Smooth muscle cell (in vitro differentiated cells): ENCODE measurements at regions not wholly inside any gene's neighbourhood (a gene's known extent, or its start where the extent isn't known, plus 50 kb on each side); places are given as distances from the start of the nearest gene placed in this dataset.
A peak's percentile ranks its signal among the peaks of the same experiment; 100 is the strongest.

Source experiments
- DNase-seq: peaks from one replicate; lab custom pipeline; 2025; ENCODE audit not compliant: unreplicated experiment; lab: John Stamatoyannopoulos, UW
- H2AFZ ChIP-seq: fragments of 200-600 bp; sonication (generic); 2 replicates; pipeline ENCODE4 v1.6.0; 2016; ENCODE audit warnings: antibody characterized with exemption, low read depth, mild to moderate bottlenecking
- H3F3A ChIP-seq: fragments of 200-600 bp; sonication (generic); 2 replicates; pipeline ENCODE4 v1.6.0; 2017; ENCODE audit warnings: antibody characterized with exemption, low read depth
- H3K27ac ChIP-seq: fragments of 200-600 bp; sonication (generic); 2 replicates; pipeline ENCODE4 v1.5.1; 2016; ENCODE audit warnings: low read depth, mild to moderate bottlenecking
- H3K27me3 ChIP-seq: fragments of 200-600 bp; sonication (generic); 2 replicates; pipeline ENCODE4 v1.6.1; 2016; ENCODE audit warnings: low read depth, mild to moderate bottlenecking
- H3K36me3 ChIP-seq: fragments of 200-600 bp; sonication (generic); 2 replicates; pipeline ENCODE4 v1.5.1; 2016; ENCODE audit warnings: low read depth
- H3K4me1 ChIP-seq: fragments of 200-600 bp; sonication (generic); 2 replicates; pipeline ENCODE4 v1.5.1; 2016; ENCODE audit warnings: low read depth
- H3K4me2 ChIP-seq: fragments of 200-600 bp; sonication (generic); 2 replicates; pipeline ENCODE4 v1.6.0; 2016; ENCODE audit warnings: mild to moderate bottlenecking
- H3K4me3 ChIP-seq: fragments of 200-600 bp; sonication (generic); 2 replicates; pipeline ENCODE4 v1.5.1; 2016; ENCODE audit warnings: mild to moderate bottlenecking
- H3K79me2 ChIP-seq: fragments of 200-600 bp; sonication (generic); 2 replicates; pipeline ENCODE4 v1.6.0; 2016; ENCODE audit warnings: low read depth, mild to moderate bottlenecking
- H3K9ac ChIP-seq: fragments of 200-600 bp; sonication (generic); 2 replicates; pipeline ENCODE4 v1.6.0; 2016; ENCODE audit warnings: low read depth
- H3K9me3 ChIP-seq: fragments of 200-600 bp; sonication (generic); replicated peaks from 2 replicates; pipeline ENCODE4 v1.5.1; 2016; ENCODE audit warnings: low read depth
- H4K20me1 ChIP-seq: fragments of 200-600 bp; sonication (generic); 2 replicates; pipeline ENCODE4 v1.6.0; 2016; ENCODE audit warnings: low read depth
- WGBS: methylation state at CpG from one replicate; pipeline ENCODE4 v1.1.7; 2016; ENCODE audit warnings: low lambda C conversion rate; 5-methylcytosine and 5-hydroxymethylcytosine counted together
- TF ChIP-seq, protein P1 (sequence below): fragments of 200-600 bp; sonication (generic); IDR thresholded peaks from 2 replicates; pipeline ENCODE4 v1.5.1; 2017; ENCODE audit warnings: borderline replicate concordance, mild to moderate bottlenecking, antibody characterized with exemption; ENCODE audit not compliant: insufficient read depth, poor library complexity, severe bottlenecking

- no peak overlapping the region for H3K4me2 ChIP-seq
- WGBS: 87% methylated on average over 5 of the region's 5 CpGs
- H3K36me3 ChIP-seq: no peaks in the 10 kb centered on the region
- H3K9ac ChIP-seq: no peak overlapping the region
- no peak overlapping the region for H2AFZ ChIP-seq
- H4K20me1 ChIP-seq: no peaks in the 10 kb centered on the region
- H3F3A ChIP-seq: no peaks in the 10 kb centered on the region
- TF ChIP-seq, protein P1, sequence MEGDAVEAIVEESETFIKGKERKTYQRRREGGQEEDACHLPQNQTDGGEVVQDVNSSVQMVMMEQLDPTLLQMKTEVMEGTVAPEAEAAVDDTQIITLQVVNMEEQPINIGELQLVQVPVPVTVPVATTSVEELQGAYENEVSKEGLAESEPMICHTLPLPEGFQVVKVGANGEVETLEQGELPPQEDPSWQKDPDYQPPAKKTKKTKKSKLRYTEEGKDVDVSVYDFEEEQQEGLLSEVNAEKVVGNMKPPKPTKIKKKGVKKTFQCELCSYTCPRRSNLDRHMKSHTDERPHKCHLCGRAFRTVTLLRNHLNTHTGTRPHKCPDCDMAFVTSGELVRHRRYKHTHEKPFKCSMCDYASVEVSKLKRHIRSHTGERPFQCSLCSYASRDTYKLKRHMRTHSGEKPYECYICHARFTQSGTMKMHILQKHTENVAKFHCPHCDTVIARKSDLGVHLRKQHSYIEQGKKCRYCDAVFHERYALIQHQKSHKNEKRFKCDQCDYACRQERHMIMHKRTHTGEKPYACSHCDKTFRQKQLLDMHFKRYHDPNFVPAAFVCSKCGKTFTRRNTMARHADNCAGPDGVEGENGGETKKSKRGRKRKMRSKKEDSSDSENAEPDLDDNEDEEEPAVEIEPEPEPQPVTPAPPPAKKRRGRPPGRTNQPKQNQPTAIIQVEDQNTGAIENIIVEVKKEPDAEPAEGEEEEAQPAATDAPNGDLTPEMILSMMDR: no peak
- H3K27ac ChIP-seq: no peak overlapping the region
- H3K9me3 ChIP-seq: no peaks in the 10 kb centered on the region
- no peak overlapping the region for H3K4me3 ChIP-seq
- peaks cover 12% of the 10 kb centered on the region for H3K4me1 ChIP-seq
- no peak for DNase-seq
- peaks cover 21% of the 10 kb centered on the region for H3K27me3 ChIP-seq
- H3K79me2 ChIP-seq: no peaks in the 10 kb centered on the region
Measured at GRCh38 chr20:52899041-52899608, 73.0 kb upstream of the TSHZ2 start.

DNA sequence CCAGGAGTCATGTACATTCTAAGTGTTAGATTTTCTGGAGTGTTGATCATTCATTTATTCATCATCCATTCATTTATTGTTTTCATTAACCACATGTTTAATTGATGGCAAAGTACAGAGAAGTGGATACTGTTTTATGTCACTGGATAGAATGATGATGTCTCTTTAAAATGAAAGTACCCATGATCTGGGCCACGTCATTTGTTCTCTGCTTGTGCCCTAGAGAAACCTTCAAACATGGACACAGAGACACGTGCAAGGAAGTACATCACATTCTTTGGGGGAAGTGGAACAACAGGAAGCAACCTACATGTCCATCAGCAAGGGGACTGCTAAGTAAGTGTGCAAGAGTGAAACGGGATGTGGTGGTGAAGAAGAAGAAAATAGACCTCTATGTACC lies 75.8 kb upstream of the TSHZ2 start:
- no peak for DNase-seq
- no peak overlapping the region for H3K27ac ChIP-seq
- no peaks in the 10 kb centered on the region for H3K9me3 ChIP-seq
- H3K27me3 ChIP-seq: no peaks in the 10 kb centered on the region
- no peak overlapping the region for H3K9ac ChIP-seq
- H3F3A ChIP-seq: no peaks in the 10 kb centered on the region
- no peak overlapping the region for H2AFZ ChIP-seq
- 78% methylated on average over 3 of the region's 3 CpGs for WGBS
- no peak overlapping the region for H3K4me3 ChIP-seq
- no peaks in the 10 kb centered on the region for H3K36me3 ChIP-seq
- TF ChIP-seq, protein P1: no peak
- H4K20me1 ChIP-seq: no peaks in the 10 kb centered on the region
- no peak overlapping the region for H3K4me2 ChIP-seq
- no peaks in the 10 kb centered on the region for H3K79me2 ChIP-seq
- H3K4me1 ChIP-seq: peaks cover 12% of the 10 kb centered on the region

GRCh38 chr20:52895701-52896100 lies 76.5 kb upstream of the TSHZ2 start:
- H3K9ac ChIP-seq: no peak overlapping the region
- no peaks in the 10 kb centered on the region for H3K27me3 ChIP-seq
- H4K20me1 ChIP-seq: no peaks in the 10 kb centered on the region
- no peak for DNase-seq
- no peak overlapping the region for H3K27ac ChIP-seq
- H3K4me2 ChIP-seq: peak overlapping the region; percentile 72
- no peaks in the 10 kb centered on the region for H3K36me3 ChIP-seq
- no peaks in the 10 kb centered on the region for H3K79me2 ChIP-seq
- TF ChIP-seq, protein P1: no peak
- H3F3A ChIP-seq: no peaks in the 10 kb centered on the region
- no peak overlapping the region for H3K4me3 ChIP-seq
- WGBS: 31% methylated on average over 8 of the region's 8 CpGs
- H3K4me1 ChIP-seq: peaks cover 12% of the 10 kb centered on the region
- peak overlapping the region; percentile 75 for H2AFZ ChIP-seq
- no peaks in the 10 kb centered on the region for H3K9me3 ChIP-seq

DNA sequence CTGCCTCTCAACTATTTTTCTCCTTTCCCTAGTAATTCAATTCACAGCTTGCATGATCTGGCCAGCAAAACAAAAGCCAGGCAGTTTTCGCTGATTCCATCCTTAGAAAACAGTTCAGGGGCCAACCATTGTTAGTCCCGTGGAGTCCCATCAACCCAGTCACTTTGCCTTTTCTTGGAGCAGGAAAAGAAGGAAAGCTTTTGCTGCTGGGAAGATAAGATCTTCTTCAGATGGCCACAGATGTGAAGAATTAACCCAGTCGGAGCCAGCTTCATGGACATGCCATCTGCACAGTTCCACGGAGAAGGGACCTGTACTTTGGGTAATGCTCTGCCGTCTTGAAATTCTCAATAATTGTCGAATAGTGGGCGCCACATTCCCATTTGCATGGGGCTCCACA lies 76.9 kb upstream of the TSHZ2 start:
- Histone ChIP-seq H3K4me1 (peaks cover 12% of the 10 kb centered on the region), H2AFZ (no peak overlapping the region), H4K20me1 (no peaks in the 10 kb centered on the region), H3K9me3 (no peaks in the 10 kb centered on the region), H3K27me3 (no peaks in the 10 kb centered on the region), H3K9ac (no peak overlapping the region), H3K36me3 (no peaks in the 10 kb centered on the region), H3K4me2 (peak overlapping the region; percentile 72), H3K79me2 (no peaks in the 10 kb centered on the region), H3F3A (no peaks in the 10 kb centered on the region), H3K4me3 (no peak overlapping the region), H3K27ac (no peak overlapping the region)
- no peak for DNase-seq
- TF ChIP-seq, protein P1: no peak
- WGBS: 69% methylated on average over 7 of the region's 7 CpGs
